ENCODE measurements at regions not wholly inside any gene's neighbourhood (a gene's known extent, or its start where the extent isn't known, plus 50 kb on each side); places are given as distances from the start of the nearest gene placed in this dataset.
A peak's percentile ranks its signal among the peaks of the same experiment; 100 is the strongest.
"Not testable (repeated sequence)": the region's sequence is repeated elsewhere in the genome, so short reads cannot be mapped to it uniquely, and the experiment has no call there.

DNA sequence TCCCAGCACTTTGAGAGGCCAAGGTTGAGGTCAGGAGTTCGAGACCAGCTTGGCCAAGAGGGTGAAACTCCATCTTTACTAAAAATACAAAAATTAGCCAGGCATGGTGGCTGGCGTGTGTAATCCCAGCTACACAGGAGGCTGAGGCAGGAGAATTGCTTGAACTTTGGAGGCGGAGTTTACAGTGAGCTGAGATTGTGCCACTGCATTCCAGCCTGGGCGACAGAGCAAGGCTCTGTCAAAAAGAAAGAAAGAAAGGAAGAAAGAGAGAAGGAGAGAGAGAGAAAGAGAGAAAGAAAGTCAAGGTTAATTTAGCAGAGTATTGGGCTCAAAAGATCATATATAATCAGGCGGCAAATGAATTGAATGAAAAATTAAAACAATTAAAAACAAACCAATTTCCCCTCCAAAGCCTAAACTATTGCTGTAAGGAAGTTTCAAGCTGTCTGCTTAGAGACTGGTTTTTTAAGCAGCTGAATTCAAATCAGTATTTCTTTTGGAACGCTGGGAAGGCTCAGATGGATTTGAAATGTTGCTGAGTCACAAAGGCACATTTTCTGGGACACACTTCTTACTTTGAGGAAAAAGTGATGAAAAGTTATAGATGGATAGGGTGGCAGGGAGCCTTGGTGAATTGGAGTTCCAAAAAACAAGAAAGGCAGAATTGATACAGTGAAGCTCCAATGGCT lies 81.3 kb upstream of the BHLHE40 start:
- no peak for DNase-seq

DNA sequence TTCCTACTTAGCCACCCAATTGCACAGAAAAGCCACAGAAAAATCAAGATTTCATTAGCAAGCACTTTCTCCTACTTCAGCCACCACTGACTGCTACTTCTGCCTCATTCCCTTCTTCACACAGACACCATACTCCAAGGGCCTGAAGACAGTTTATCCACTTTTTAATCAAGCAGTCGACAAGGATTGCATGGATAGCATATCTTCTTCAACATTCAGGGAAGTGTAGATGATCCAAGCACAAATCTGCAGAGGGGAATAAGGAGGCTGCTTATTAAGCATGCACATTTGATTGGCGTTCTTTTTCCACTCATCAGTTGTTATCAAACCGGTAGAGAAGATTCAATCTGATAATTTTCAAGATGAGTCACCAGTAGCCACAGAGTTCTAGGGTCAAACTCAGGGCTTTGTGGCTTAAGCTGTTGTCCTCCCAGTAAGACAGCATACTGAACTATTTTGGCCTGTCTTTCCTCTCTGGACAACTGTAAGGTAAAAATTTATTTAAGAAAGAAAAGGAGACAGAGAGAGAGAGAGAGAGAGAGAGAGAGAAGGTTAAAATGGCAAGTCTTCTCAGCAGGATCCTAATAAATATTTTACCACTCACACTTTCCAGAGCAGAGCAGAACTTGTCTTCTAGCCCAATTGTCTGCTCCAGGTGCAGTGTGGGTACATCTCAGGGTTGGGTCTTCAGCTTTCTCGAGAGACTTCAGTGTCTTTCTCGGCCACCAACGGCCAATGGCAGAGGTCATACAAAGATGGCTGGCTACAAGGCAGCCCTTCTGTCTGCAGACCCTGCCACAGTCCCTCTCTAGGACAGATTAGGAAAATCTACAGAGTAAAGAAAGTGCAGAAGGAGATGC lies 80.6 kb upstream of the BHLHE40 start:
- no peak for DNase-seq

DNA sequence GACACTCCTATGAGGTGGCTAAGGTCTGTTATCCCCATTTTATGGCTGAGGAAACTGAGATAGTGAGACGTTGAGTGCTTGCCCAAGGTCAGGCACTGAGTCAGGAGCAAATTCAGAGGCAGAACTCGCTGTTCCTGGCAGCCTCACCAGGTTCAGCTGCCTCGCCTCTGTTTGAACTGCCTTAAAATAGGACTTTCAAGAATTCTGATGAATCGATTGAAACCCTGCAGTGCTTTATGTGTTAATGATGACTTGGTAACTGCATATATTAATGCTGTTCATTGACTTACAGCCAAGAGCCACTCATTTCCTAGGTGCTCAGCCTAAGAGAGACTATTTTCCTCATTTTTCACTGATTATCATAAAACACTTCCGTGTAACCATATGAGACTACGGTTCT lies 79.5 kb upstream of the BHLHE40 start:
- no peak for DNase-seq

DNA sequence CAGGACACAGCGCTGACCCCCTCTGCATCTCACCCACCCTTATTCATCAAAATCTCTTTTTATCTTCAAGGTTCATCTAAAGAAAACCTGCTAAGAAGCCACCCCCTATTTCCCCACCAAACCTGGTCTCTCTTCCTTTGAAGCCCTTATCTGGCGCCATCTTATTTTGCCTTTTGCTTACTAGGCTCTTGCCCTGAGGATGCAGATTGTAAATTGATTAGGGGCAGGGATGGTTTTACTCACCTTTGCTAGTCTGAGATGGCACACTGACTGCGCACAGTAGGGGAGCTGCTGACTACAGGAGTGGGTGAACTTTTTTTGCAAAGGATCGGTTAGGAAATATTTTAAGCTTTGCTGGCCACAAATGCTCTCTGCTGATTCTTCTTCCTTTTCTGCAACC lies 78.9 kb upstream of the BHLHE40 start:
- DNase-seq = no peak

DNA sequence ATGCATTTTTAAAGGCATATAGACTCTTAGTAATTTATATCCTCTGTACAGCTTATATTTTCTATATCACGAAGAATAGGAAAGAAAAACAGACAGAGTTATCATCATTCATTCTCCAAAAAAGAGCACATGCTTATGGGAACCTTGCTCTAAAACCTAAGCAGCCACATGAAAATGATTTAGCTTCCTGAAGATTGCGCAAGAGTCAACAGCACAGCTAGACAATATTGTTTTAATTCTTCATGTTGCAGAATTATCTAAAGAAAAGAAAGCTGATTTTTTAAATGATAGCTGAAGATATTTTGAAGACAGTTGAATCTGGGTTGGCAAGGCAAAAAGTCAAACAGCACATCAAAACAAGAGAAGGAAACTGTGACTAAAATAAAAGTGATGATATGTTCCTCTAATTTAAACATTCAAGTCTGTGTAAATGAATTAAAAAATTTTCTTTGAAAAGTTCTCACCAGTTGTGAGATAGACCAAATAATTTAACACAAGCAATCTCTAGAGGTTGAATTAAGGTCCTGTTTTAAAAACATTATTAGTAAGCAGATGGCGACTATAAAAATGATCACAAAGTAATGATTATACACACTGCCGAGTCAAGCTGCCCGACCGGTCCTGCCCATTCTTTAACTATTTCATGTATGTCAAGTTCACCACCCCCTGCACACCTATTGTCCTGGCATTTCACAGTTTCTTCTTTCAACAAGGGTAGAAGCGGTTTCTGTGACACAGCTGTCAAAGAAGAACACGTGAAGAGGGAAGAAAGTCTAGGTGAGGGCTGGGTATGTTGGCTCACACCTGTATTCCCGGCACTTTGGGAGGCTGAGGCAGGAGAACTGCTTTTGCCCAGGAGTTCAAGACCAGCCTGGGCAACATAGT lies 74.2 kb upstream of the BHLHE40 start:
- peak in 2 of 6 experiments; percentile 2 to 13 for DNase-seq

DNA sequence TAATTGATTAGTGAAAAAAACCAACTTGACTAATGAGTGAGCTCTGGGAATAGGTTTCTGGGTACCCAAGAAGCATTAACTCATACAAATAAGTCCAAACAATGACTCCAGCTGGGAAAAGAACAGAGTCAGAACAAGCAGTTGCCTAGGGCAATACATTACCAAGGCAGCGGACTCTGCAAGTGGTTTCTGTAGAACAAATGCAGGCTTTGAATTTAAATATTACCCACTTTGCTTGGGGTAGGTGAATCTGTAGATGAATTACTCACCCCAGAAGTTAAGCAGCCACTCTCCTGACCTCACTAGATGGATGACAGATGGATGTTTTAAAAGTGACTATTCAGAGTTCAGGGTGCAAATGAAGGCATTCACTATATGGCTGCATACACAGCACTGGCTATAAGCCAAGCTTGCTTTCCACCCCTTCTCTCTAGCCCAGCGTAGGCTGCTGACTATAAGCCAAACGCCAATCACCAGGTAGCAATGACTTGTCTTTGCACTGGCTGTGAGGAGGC lies 73.1 kb upstream of the BHLHE40 start:
- DNase-seq = no peak

DNA sequence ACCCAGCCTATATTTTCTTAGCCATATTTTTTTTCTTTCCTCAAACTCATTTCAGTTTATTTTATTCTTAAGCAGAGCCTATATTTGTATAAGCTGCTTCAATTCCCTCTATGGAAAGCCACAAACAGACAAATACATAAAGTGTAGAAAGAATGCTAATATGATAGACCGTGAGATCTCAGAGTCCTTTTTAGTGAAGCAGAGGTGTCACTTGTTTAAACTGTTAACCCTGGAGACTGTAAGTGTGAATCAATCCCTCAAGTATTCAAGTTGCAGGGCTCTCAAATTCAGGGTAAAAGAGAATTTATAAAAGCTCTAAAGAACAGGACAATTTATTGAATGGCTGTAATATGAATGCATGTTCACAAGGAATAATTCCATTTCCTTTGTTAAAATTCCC lies 72.2 kb upstream of the BHLHE40 start:
- DNase-seq = no peak

DNA sequence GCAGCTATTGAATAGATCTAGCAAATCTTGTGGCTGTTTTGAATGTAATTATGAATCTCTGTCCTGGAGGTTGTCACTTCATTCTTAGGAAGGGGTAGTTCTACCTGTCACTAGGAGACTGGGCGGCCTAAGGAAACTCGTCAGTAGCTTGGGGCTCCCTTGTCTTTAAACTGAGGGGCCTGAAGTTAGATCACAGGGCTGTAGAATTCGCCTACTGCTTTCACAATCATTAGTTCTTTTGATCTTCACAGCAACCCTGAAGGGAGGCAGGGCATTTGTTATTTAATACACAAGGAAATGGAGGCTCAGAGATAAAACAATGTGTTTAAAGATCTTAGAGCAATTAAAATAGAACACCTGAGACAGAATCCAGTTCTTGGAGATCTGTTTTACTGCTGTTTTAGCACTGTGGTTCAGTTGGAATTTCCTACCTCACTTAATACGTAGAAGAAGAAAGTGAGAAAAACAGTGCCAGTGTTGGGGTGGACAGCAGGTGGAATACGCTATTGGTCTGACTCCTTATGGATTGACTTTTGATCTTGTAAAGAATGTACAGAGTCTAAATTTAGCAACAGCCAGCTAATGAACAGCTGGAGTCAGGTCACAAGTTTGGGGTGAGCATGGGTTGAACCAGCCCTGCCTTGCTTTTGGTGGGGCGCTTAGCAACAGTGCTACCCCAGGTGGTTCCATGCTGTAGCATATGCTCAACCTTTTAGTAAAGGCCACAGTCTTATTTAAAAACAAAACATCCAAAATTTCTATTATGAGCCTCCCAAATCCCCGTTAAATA lies 71.4 kb upstream of the BHLHE40 start:
- no peak for DNase-seq

DNA sequence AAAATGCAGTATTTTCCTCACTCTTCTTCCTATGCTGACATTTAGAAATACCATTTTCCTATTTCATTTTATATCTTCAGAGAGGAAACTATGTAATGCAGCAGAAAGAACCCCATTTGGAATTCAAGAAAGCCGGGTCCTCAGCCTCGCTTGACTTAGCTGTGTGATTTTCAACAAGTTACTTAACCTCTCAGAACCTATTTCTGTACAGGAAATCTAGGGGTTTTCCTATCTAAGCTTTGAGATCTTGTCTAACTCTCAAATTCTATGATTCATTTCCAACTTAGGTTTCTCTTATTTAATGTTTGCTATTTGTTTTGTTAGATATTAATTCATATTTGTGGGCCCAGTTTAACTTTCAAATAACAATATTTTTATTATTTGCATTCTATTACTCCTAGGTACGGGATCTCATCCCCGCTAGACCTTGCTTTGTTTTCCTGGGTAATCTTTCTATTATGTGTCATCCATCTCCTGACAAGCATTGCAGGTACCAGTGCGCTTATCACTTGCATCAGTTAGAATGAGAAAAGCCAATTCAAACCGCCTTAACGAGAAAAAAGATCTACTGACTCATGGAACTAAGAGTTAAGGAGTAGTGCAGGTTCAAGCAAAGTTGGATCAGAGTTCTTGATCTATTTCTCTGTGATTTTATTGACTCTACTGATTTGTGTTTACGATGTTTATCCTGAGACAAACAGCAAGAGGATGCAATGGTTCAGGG lies 70.6 kb upstream of the BHLHE40 start:
- DNase-seq = no peak

DNA sequence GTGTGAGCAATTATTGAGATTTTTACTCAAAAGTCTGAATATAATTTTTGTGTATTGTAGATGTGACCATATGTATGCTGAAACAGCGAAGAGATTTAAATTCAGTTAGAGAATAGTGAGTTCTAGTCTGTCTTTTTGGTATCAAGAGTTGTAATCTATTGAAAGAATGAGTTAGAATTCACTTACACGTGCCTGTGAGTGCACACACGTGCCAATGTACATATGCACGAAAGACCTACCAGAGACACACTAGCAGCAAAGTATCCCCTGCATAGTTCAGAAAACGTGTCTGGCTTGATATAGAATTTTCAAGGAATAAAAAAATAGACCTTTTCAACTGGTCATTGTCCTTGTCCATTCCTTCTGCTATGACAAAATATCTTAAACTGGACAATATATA lies 64.8 kb upstream of the BHLHE40 start:
- DNase-seq = no peak

DNA sequence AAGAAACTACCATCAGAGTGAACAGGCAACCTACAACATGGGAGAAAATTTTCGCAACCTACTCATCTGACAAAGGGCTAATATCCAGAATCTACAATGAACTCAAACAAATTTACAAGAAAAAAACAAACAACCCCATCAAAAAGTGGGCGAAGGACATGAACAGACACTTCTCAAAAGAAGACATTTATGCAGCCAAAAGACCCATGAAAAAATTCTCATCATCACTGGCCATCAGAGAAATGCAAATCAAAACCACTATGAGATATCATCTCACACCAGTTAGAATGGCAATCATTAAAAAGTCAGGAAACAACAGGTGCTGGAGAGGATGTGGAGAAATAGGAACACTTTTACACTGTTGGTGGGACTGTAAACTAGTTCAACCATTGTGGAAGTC lies 57.6 kb upstream of the BHLHE40 start:
- not testable (repeated sequence) for DNase-seq

DNA sequence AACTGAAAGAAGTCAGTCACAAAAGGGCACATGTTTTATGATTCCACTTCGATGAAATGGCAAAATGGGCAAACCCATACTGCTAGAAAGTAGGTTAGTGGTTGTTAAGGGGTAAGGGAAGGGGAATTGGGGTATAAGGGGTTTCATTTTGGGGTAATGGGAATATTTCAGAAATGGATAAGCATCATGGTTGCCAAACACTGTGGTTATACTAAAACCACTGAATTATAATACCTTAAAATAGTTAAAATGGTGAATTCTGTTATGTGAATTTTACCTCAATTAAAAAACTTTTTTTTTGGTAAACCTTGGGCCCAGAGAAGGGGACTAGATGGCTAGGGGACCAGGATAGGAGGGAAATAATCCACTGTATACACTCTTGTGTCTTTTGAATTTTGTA lies 52.3 kb upstream of the BHLHE40 start:
- no peak for DNase-seq

DNA sequence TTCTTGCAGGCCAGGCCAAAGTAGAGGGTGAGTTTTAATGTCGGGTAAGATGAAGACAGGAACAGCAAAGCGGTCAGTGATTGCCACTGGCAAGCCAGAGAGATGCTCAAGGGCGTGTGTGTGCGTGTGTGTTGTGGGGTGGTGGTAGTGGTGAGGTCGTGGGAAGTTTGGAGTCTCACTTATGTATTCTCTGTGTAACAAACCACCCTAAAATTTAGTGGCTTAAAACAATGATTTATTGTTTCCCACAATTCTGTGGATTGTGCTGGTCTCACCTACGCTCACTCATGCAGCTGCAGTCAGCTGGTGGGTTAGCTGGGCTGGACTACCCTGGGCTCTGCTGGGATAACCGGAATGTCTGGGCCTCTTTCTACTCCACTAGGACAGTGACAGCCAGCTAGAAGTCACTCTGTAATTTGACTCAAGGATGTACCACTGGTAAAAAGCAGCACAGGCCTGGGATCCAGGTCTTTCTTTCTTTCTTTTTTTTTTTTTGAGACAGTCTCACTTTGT lies 50.9 kb upstream of the BHLHE40 start:
- DNase-seq = no peak

All from stimulated activated naive CD4-positive, alpha-beta T cell (primary cell).